DOHH2 (cell line): ENCODE measurements at regions not wholly inside any gene's neighbourhood (a gene's known extent, or its start where the extent isn't known, plus 50 kb on each side); places are given as distances from the start of the nearest gene placed in this dataset.

Experiments
- CTCF ChIP-seq: fragments of 200-600 bp; sonication (generic); IDR thresholded peaks from one replicate; pipeline ENCODE4 v1.5.1; 2014; ENCODE audit warnings: antibody characterized with exemption, mild to moderate bottlenecking, low read depth, low read length; ENCODE audit not compliant: poor library complexity, severe bottlenecking
- EZH2phosphoT487 ChIP-seq: fragments of 200-600 bp; sonication (generic); IDR thresholded peaks from 2 replicates; pipeline ENCODE4 v1.6.1; 2017; ENCODE audit warnings: borderline replicate concordance, mild to moderate bottlenecking, antibody characterized with exemption, low read length, moderate library complexity, mixed read lengths

GRCh38 chr12:115370650-115371049 lies 686.7 kb upstream of the TBX3 start:
- TF ChIP-seq CTCF (no peak), EZH2phosphoT487 (no peak)
